ENCODE measurements at regions not wholly inside any gene's neighbourhood (a gene's known extent, or its start where the extent isn't known, plus 50 kb on each side); places are given as distances from the start of the nearest gene placed in this dataset.

DNA sequence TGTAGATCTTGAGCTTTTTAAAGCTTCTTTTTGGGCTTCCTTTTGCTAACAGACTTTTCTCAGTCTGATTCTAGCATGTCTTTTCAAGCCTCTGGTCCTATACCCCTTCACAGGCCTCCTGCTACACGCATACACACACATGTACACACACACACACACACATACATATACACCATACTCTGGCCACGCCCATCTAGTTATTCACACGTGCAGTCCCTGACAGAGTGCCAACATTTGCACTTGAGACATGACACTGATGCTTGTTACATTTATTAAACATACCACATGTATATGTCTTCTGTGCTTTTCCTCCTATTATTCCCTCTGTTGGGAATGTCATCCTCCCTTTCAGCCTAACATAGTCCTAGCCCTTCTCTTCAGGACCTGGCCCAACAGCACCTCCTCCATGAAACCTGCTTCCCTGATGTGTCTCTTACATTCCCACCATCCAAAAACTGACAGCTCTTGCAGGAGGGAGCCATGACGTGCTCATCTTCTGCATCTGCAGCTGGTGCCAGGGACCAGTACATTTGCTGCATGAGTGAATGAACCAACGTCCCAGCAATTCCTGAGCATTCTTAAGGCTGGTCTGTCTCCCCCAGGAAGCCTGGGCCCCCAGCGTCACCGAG is 222.1 kb downstream of the ARHGAP12 start:
- no peak for TF ChIP-seq EZH2 (IDR thresholded peaks at IDR 0.05; ENCODE audit: borderline replicate concordance, low read length)
- TF ChIP-seq, protein P1, sequence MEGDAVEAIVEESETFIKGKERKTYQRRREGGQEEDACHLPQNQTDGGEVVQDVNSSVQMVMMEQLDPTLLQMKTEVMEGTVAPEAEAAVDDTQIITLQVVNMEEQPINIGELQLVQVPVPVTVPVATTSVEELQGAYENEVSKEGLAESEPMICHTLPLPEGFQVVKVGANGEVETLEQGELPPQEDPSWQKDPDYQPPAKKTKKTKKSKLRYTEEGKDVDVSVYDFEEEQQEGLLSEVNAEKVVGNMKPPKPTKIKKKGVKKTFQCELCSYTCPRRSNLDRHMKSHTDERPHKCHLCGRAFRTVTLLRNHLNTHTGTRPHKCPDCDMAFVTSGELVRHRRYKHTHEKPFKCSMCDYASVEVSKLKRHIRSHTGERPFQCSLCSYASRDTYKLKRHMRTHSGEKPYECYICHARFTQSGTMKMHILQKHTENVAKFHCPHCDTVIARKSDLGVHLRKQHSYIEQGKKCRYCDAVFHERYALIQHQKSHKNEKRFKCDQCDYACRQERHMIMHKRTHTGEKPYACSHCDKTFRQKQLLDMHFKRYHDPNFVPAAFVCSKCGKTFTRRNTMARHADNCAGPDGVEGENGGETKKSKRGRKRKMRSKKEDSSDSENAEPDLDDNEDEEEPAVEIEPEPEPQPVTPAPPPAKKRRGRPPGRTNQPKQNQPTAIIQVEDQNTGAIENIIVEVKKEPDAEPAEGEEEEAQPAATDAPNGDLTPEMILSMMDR (IDR thresholded peaks at IDR 0.05; ENCODE audit: low read length), result no peak

All from OCI-LY1 (cell line).